ENCODE measurements at regions not wholly inside any gene's neighbourhood (a gene's known extent, or its start where the extent isn't known, plus 50 kb on each side); places are given as distances from the start of the nearest gene placed in this dataset.
"Not testable (repeated sequence)": the region's sequence is repeated elsewhere in the genome, so short reads cannot be mapped to it uniquely, and the experiment has no call there.

- no peak for DNase-seq (ENCODE audit: extremely low read depth in 1 of 2, low read depth in 1 of 2)
Measured at GRCh38 chr6:44733868-44734267, 346.4 kb downstream of the CDC5L start.

- DNase-seq (ENCODE audit: extremely low read depth in 1 of 2, low read depth in 1 of 2) = no peak
Measured at GRCh38 chr6:44734886-44735629, 347.6 kb downstream of the CDC5L start.

GRCh38 chr6:44735630-44735963 lies 348.1 kb downstream of the CDC5L start:
- DNase-seq (ENCODE audit: extremely low read depth in 1 of 2, low read depth in 1 of 2) = no peak

- DNase-seq (ENCODE audit: extremely low read depth in 1 of 2, low read depth in 1 of 2) = no peak
Measured at GRCh38 chr6:44737341-44737740, 349.8 kb downstream of the CDC5L start.

- no peak for DNase-seq (ENCODE audit: extremely low read depth in 1 of 2, low read depth in 1 of 2)
Measured at GRCh38 chr6:44737829-44738528, 350.5 kb downstream of the CDC5L start.

GRCh38 chr6:44738601-44739146 lies 351.2 kb downstream of the CDC5L start:
- DNase-seq (ENCODE audit: extremely low read depth in 1 of 2, low read depth in 1 of 2) = no peak

- DNase-seq (ENCODE audit: extremely low read depth in 1 of 2, low read depth in 1 of 2) = no peak
Measured at GRCh38 chr6:44739181-44739580, 351.7 kb downstream of the CDC5L start.

GRCh38 chr6:44740566-44741120 lies 353.1 kb downstream of the CDC5L start:
- no peak for DNase-seq (ENCODE audit: extremely low read depth in 1 of 2, low read depth in 1 of 2)

- no peak for DNase-seq (ENCODE audit: extremely low read depth in 1 of 2, low read depth in 1 of 2)
Measured at GRCh38 chr6:44742201-44742600, 354.7 kb downstream of the CDC5L start.

- DNase-seq (ENCODE audit: extremely low read depth in 1 of 2, low read depth in 1 of 2) = no peak
Measured at GRCh38 chr6:44742828-44743372, 355.4 kb downstream of the CDC5L start.

GRCh38 chr6:44760116-44760515 lies 372.6 kb downstream of the CDC5L start:
- not testable (repeated sequence) for DNase-seq (ENCODE audit: extremely low read depth in 1 of 2, low read depth in 1 of 2)

GRCh38 chr6:44761046-44761445 lies 373.5 kb downstream of the CDC5L start:
- DNase-seq (ENCODE audit: extremely low read depth in 1 of 2, low read depth in 1 of 2) = no peak

GRCh38 chr6:44762496-44762895 lies 375.0 kb downstream of the CDC5L start:
- no peak for DNase-seq (ENCODE audit: extremely low read depth in 1 of 2, low read depth in 1 of 2)

GRCh38 chr6:44771647-44772415 lies 384.3 kb downstream of the CDC5L start:
- DNase-seq (ENCODE audit: extremely low read depth in 1 of 2, low read depth in 1 of 2) = no peak

- no peak for DNase-seq (ENCODE audit: extremely low read depth in 1 of 2, low read depth in 1 of 2)
Measured at GRCh38 chr6:44772838-44773237, 385.3 kb downstream of the CDC5L start.

GRCh38 chr6:44775121-44775520 lies 387.6 kb downstream of the CDC5L start:
- DNase-seq (ENCODE audit: extremely low read depth in 1 of 2, low read depth in 1 of 2) = no peak

GRCh38 chr6:44776344-44776743 lies 388.8 kb downstream of the CDC5L start:
- no peak for DNase-seq (ENCODE audit: extremely low read depth in 1 of 2, low read depth in 1 of 2)

GRCh38 chr6:44778513-44778912 lies 391.0 kb downstream of the CDC5L start:
- no peak for DNase-seq (ENCODE audit: extremely low read depth in 1 of 2, low read depth in 1 of 2)

All from activated CD8-positive, alpha-beta memory T cell treated with anti-CD3 and anti-CD28 coated beads for 1 hour (primary cell).